Skin epidermis (tissue), 12 donors: ENCODE measurements at regions not wholly inside any gene's neighbourhood (a gene's known extent, or its start where the extent isn't known, plus 50 kb on each side); places are given as distances from the start of the nearest gene placed in this dataset.

ENCODE experiments used
- H3K27ac ChIP-seq, 21 experiments: fragments of 200-600 bp; sonication (generic) in 11 of 21; one replicate each; pipeline ENCODE4 v1.5.0; 2020; ENCODE audit warnings: mild to moderate bottlenecking in 3 of 21, inconsistent platforms in 2 of 21, moderate library complexity in 2 of 21
- H3K4me3 ChIP-seq, 7 experiments: fragments of 200-600 bp; sonication (generic) in 2 of 7; one replicate each; pipeline ENCODE4 v1.5.0; 2020; ENCODE audit warnings: inconsistent platforms in 2 of 7, mild to moderate bottlenecking in 2 of 7, moderate library complexity in 1 of 7

DNA sequence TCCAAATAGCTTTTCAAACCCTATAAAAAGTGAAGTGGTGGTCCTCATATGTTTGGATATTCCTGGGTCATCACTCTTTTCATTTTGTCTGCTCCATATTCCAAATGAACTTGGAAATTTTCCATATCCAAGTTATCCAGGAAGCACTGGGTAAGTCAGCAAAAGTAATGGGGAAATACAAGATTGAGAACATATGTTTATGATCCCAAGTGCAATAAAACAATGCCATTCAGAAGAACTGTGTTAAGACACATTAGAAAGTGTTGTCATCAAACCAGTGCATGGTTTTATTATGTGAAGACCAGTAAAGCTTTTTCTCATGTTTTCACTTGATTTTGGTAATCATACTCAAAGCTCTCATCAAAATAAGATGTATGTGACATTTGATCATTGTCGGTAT is 363.4 kb downstream of the RPRM start:
- Histone ChIP-seq H3K27ac (no peak overlapping the region), H3K4me3 (no peak overlapping the region)

DNA sequence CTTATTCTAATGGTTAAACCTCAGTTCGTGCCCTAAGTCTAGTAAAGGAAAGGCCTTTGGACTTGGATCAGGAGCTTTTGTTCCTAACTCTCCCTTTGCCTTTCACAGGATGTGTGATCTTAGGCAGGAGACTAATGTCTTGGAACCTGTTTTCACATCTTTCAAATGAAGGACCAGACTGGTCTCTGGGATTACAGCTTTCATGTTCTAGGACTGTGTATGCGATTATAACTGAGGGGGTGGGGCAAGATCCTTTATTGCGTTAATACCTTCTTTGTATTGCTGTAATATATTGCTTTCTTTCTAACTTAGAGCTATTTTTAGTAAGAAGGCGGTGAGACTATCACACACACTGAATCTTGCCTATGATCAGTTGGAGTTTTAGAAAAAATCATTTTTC is 368.1 kb downstream of the RPRM start:
- Histone ChIP-seq H3K27ac (no peak overlapping the region), H3K4me3 (no peak overlapping the region)

DNA sequence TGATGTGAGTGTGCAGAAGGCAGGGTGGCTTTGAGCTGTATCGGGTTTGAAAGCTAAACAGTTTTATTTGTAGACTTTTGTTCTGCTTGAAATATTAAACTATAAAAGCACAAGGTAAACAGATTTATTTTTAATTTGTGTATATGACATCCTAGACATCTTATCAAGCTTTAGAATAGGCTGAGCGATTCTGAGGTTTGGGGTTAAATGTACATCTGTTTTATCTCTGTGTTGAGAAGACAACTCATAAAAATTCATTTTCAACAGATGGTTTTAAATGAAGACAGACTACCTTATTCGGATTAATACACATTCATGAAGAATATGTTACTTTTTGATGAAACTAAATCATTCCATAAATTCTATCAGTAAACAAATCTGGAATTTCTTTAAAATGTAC is 368.8 kb downstream of the RPRM start:
- H3K4me3 ChIP-seq, result no peak overlapping the region

DNA sequence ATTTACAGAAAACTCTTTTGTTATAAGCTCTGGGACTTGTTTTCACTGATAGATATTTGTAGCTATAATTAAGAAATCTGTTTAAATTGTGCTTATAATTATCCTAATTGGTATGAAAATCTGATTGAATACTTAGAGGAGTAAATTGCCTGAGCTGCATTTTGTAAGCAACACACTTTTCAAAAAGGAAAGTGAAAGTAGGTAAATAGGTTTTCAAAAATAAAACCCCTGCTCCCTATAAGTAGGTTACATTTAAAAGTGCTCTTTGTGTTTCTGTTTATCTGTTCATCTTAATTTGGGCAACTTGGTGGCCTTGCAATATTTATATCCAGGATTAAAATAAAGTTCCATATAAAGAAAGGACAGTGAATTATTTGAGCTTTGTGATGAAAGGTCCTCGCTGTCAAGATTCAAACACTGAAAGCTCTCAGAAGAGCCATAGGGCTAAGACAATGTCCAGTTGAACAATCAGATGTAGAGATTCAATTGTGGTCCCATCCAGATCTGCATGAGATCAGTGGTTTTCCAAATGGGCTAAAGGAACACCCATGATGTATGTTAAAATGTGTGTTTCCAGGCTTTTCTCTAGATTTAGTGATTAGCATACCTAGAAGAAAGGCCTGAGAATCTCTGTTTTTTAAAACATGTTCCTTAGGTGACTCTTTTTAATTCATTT is 371.6 kb downstream of the RPRM start:
- H3K27ac ChIP-seq, result no peak overlapping the region
- no peak overlapping the region for H3K4me3 ChIP-seq

More for the DNA sequence above, 368.8 kb downstream of the RPRM start:
- no peak overlapping the region for H3K27ac ChIP-seq

DNA sequence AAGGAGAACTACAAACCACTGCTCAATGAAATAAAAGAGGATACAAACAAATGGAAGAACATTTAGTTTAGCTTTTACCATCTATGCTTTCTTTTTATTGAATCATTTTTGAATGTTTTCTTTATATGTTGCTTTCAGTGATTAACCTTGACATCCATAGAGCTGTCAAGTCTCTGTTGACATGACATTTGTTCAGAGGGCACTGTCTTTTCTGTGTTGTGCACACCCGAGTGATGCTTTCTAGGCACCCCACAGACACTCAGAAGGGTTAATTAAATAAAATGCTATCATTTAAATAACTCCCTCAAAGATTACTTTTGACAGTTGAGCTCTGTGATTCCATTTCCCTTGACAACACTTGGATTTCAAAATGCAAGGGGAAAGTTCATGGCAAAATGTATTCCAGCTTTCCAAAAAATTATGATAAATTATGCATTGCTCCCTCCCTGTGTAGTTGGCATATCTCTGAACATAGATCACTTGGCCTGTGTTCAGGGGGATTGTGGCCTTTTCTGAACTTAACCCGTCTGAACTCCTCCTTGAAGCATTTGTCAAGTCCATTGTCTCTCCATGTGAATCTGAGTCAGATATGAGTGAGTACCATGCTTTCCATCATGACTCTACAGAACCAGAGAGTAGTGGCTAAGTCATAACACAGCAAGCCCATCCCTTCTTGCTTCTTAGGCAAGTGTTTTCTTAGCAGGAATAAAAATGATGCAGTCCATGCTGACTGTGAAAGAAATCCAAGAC is 372.6 kb downstream of the RPRM start:
- H3K4me3 ChIP-seq, result no peak overlapping the region
- H3K27ac ChIP-seq, result no peak overlapping the region

DNA sequence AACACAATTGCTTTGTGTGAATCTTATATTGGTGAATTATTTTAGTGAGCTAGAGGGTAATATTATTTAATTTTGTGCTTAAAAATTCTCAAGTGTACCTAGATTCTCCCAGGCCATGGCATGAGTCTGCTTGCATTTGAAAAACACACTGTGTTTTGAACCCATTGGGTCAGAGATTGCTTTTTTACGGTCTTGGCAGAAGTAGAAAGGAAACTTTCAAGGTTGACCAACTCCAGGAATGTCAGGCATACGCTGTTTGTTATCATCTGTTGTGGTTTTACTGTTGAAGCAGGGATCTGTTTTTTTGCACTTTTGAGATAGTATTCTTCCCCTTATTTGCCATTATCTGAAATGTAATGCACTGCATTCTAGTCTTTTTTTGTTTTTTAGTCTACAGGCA is 377.4 kb downstream of the RPRM start:
- Histone ChIP-seq H3K4me3 (no peak overlapping the region), H3K27ac (no peak overlapping the region)

DNA sequence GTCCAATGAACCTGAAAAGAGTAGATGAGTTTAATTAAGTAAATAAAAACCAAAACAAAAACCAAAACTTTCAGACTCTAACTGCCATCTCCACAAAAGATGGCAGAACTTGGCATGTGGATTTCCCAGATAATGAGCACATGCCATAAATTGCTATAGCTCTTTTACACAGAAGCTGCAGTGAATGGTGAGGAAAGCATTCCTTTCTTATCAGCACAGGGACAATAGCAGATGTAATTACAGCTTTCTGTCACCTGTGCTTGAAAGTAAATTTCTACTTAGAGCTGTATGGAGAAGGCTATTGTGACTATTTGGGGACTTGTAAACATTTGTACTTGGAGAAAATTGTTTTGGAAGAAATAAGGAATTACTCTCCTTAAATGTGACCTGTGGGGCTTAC is 378.4 kb downstream of the RPRM start:
- H3K27ac ChIP-seq, result no peak overlapping the region

DNA sequence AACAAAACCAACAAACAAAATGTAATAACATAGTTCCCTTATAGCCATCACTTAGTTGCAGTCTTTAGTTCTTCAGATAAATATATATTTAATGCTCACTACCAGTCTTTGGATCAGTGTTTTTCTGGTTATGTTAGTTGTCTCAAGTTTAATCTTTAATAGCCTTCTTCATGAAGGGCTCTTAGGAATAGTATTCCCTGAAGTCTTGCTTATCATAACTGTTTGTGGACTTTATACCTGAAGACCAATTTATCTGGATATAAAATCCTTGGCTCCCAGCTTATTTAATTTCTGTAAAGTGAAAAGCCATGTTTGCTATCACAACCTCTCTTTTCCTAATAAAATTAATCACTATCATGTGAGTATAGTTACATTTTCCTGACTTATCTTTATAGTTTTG is 379.7 kb downstream of the ARL6IP6 start:
- Histone ChIP-seq H3K4me3 (no peak overlapping the region), H3K27ac (no peak overlapping the region)

More for the DNA sequence above, 378.4 kb downstream of the RPRM start:
- H3K4me3 ChIP-seq, result no peak overlapping the region

DNA sequence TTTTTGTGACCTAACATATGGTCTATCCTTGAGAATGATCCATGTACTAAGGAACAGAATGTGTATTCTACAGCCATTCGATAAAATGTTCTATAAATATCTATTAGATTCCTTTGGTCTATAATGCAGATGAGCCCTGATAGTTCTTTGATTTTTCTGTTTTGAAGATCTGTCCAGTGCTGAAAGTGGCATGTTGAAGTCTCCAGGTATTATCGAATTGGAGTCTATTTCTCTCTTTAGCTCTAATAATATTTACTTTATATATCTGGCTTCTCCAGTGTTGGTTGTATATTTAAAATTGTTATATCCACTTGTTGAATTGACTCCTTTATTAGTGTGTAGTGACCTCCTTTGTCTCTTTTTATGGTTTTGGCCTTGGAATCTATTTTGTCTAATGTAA is 377.9 kb downstream of the ARL6IP6 start:
- H3K4me3 ChIP-seq, result no peak overlapping the region

DNA sequence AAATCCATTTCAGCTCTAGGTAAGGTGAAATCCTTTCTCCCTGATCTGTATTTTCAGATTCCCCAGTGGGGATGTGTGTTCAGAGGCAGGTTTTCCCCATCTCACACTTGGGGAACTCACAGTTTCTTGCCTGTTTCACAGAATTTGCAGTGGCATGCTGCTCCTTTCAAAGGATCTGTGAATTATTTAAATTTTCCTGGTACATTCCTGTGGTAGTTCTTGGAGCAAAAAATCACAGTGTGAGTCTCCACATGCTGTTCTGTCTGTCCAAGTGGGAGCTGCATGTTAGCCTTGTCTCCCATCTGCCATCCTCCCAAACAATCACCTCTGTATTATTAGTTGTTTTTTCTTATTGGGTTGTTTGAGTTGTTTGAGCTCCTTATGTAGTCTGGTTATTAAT is 372.9 kb downstream of the ARL6IP6 start:
- H3K27ac ChIP-seq, result no peak overlapping the region
- H3K4me3 ChIP-seq, result no peak overlapping the region

More for the DNA sequence above, 377.9 kb downstream of the ARL6IP6 start:
- no peak overlapping the region for H3K27ac ChIP-seq

DNA sequence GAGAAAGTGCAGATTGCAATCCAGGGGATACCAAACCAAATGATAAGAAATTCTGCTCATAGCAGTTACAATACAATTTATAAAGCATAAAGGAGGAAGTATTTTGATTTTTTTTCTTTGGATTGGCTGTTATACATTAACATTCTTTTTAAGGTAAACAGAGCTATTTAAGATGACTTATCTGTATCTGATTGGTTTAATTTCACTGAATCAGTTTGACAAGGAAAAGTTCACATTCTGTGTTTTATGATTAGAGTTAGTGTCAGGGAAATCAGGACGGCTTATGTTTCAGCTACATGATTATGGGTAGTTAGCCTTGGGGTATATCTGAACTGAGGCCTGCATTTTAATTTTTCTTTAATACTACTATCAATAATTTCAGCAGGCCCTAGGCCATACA is 360.9 kb downstream of the ARL6IP6 start:
- H3K27ac ChIP-seq, result no peak overlapping the region
- no peak overlapping the region for H3K4me3 ChIP-seq

DNA sequence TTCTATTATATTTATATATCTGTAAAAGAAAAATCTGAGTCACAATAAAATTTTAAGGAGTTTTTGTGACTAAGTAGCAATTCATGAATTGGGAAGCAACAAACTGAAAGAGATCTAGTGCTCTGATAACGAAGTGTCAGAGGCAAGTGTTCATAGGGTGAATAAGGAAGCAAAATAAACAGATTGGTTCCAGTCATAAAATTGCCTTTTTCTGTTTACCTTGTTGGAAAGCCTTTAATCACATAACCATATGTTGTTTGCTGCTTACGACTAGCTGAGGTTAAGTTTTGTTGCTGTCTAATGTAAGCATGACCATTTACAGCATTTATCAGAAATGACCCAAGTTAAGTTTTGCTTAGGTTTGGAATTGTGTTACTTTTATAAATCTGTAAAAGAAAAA is 358.9 kb downstream of the ARL6IP6 start:
- Histone ChIP-seq H3K27ac (no peak overlapping the region), H3K4me3 (no peak overlapping the region)

DNA sequence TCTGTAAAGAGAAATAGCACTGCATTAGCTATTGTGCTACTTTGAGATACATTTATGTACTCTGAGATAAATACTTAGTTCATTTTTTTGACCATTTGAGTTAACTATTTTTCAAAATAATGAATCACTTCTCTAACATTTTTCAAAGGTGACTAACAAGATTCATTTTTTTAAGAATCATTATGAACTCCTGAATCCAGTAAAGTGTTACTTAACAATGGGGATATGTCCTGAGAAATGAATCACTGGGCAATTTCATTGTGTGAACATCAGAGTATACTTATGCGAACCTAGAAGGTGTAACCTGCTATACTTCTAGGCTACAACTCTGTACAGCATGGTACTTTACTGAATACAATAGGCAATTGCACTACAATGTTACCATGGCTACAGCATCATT is 355.8 kb downstream of the ARL6IP6 start:
- no peak overlapping the region for H3K4me3 ChIP-seq
- no peak overlapping the region for H3K27ac ChIP-seq

DNA sequence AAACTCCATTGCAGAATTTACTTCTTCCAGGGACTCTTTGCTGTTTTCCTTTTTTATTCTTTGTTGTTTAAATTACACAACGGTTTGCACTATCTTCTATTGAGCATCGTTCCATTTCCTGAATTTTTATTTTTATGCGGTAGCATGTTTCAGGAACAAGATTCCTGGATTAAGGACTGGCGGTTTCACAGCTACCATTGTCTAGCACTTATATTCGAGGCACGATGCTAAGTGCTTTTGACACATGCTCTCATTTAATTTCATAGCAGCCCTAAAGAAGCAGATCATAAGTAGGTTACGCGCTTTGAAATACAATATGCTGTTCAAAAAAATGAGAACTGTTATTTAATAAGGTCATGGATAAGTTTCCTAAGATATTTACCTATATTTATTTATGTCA is 354.4 kb downstream of the ARL6IP6 start:
- H3K27ac ChIP-seq, result no peak overlapping the region
- no peak overlapping the region for H3K4me3 ChIP-seq

DNA sequence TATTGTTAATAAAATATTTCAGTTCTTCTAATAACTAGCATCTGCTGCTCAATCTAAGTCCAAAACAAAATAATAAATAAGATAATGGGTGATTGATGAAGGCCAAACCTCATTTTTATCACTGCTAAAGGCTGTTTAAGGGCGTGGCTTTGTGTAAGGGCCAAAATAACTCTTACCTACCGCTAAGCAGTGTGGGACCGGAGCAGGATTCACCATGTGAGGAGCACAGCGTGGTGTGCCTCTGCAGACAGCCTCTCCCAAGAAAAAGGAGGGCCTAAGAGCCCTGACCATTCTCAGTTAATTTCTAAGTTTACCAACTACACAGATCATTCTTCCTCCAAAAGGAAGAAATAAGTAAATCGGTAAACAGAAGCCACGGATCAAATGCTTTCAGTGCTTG is 353.7 kb downstream of the ARL6IP6 start:
- Histone ChIP-seq H3K4me3 (no peak overlapping the region), H3K27ac (no peak overlapping the region)

DNA sequence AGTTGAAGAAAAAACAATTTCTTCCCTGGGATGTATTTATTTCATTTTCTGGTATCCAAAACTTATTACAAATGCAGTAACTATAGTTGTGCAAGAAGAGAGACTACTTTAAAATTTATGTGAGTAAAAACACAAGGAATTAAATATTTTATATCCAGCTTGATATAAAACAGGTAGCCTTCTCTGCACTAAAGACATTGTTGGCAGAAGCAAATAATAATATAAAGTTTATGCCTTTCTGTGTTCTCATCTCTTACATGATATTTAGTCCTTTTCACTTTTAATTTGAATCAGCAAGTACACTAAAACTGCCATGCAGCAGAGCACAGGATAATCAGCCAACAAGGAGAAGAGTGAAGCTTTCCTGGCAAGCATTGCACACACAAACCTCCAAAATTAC is 352.7 kb downstream of the ARL6IP6 start:
- Histone ChIP-seq H3K27ac (no peak overlapping the region), H3K4me3 (no peak overlapping the region)

DNA sequence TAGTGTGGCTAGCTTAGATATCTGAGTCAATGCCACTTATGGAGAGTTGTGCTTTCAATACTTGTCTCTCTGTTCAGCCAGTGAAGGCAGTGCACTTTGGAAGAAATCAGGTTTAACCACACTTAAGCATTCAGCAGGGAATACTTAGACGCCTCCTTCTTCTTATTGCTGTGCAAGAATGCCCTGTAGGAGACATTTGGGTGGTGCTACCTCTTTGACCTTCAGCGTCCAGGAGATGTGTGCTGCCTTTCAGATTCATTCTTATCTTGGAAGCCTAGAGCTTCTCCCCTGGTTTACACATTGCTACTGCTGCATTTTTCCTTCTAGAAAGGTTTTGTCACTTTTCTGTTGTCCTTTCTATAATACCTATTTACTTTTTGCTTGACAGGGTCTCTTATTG is 350.5 kb downstream of the ARL6IP6 start:
- H3K27ac ChIP-seq, result no peak overlapping the region

DNA sequence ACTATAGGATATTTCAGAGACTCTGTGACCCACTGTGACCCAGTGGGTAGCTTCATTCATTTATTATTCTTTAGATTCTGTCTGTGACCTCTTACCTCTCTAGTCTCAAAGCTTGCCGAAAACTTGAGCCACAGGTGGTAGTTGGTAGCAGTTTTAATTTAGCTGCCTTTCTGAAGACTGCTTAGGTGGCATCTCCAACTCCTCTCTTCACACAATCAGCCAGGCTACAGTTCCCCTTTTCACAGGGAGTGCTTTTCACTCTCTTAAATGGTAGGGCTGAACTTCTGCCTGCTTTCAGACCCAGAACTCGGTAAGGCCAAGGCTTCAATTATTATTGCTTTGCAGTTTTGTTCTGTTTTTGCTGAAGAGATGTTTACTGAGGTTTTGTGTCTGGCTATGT is 349.6 kb downstream of the ARL6IP6 start:
- no peak overlapping the region for H3K4me3 ChIP-seq
- H3K27ac ChIP-seq, result no peak overlapping the region

More for the DNA sequence above, 350.5 kb downstream of the ARL6IP6 start:
- no peak overlapping the region for H3K4me3 ChIP-seq

DNA sequence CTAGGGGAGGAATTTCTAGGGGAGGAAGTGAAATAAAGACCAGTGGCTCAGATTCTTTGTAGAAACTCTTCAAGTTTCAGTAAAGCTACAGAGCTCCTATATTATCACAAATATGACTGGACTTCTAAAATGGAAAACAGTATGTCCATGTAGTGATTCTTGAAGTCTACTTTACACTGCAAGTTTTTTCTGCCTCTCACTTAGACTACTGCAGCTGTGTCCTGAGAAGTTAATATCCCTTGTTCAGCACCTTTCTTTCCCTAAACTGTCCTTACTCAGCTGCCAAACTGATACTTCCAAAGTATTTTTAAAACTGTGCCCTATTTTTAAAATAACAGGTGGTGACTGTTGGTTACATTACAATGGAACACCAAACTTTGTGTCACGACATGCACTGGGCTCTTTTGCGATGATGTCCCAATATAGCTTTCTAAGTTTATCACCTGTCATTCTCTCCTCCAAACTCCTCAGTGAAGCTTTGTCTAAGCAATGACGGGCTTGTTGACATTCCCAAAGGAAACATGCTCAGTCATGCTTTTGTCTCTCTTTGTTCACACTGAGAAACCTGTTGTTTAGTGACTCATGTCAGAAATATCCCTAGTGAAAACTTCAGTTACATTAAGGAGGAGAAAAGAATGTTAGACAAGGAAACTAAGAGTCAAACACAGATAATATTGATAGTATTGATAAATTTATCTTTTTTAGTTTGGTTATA is 341.1 kb downstream of the ARL6IP6 start:
- Histone ChIP-seq H3K4me3 (no peak overlapping the region), H3K27ac (no peak overlapping the region)

DNA sequence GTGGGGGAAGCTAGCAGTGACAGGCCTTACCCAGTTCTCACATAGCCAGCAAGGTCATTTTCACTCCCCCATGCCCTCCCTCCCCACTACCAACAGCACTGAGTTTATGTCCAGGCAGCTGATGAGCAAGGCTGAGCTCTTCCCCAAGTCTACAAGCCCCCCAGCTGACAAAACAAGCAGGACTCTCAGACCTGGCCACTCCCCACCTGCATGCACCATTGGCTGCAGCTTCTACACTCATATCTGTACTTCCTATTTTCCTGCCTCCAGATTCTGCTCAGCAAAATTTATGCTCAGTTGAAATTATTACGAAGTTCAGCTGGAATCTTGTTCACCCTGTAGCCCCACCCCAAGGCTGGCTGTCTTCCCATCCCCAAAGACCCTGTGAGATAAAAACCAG is 339.3 kb downstream of the ARL6IP6 start:
- Histone ChIP-seq H3K4me3 (no peak overlapping the region), H3K27ac (no peak overlapping the region)

DNA sequence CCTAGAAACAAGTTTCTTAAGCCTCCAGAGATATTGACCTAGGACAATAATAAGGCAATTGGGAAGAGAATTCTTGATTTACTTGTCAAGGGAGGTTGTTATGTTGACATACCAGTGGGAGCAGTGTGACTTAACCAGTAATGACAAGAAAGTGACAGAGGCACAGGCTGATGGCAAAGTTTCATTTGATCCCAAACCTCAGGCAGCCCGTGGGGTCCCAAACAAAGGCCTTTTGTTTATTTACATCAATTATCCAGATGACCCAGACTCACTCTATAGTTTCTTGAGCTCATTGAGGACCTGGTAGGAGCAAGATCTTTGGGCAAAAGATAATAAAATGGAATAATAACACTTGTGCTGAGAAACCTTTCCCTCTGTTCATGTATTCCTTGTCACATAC is 336.8 kb downstream of the ARL6IP6 start:
- H3K27ac ChIP-seq, result no peak overlapping the region
- no peak overlapping the region for H3K4me3 ChIP-seq
